ENCODE measurements at regions not wholly inside any gene's neighbourhood (a gene's known extent, or its start where the extent isn't known, plus 50 kb on each side); places are given as distances from the start of the nearest gene placed in this dataset.
A peak's percentile ranks its signal among the peaks of the same experiment; 100 is the strongest.

DNA sequence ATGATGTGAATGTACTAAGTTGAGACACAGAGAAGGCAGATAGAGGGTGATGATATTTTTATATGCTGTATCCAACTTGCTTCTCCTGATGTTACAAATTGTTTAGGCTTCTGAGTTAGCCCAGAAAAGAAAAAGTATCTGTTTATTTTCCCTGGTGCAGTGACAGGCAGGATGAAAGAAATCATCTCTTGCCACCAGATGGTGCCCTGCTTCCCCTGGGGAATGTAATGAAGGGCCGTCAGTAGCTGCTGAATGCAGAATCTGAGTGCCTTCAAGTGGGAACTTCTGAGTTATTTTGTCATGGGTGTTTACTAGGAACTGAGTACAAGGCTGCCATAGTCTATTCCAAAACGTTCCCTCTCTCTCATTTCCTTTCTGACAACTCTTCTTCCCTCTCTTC, 525.6 kb downstream of the MBD2 start:
- Mint-ChIP-seq H3K4me3 (no peak overlapping the region), H3K36me3 (ENCODE audit: low read depth) (no peaks in the 10 kb centered on the region), H3K27ac (ENCODE audit: unreplicated experiment) (no peak overlapping the region), H3K4me1 (peaks cover 4% of the 10 kb centered on the region), H3K9me3 (no peaks in the 10 kb centered on the region), H3K27me3 (ENCODE audit: low read depth) (no peaks in the 10 kb centered on the region)
- peak; percentile 29 for DNase-seq (ENCODE audit: low read depth, low spot score)
- TF ChIP-seq, protein P1, sequence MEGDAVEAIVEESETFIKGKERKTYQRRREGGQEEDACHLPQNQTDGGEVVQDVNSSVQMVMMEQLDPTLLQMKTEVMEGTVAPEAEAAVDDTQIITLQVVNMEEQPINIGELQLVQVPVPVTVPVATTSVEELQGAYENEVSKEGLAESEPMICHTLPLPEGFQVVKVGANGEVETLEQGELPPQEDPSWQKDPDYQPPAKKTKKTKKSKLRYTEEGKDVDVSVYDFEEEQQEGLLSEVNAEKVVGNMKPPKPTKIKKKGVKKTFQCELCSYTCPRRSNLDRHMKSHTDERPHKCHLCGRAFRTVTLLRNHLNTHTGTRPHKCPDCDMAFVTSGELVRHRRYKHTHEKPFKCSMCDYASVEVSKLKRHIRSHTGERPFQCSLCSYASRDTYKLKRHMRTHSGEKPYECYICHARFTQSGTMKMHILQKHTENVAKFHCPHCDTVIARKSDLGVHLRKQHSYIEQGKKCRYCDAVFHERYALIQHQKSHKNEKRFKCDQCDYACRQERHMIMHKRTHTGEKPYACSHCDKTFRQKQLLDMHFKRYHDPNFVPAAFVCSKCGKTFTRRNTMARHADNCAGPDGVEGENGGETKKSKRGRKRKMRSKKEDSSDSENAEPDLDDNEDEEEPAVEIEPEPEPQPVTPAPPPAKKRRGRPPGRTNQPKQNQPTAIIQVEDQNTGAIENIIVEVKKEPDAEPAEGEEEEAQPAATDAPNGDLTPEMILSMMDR (conservative IDR thresholded peaks at IDR 0.05) = peak; percentile 76

DNA sequence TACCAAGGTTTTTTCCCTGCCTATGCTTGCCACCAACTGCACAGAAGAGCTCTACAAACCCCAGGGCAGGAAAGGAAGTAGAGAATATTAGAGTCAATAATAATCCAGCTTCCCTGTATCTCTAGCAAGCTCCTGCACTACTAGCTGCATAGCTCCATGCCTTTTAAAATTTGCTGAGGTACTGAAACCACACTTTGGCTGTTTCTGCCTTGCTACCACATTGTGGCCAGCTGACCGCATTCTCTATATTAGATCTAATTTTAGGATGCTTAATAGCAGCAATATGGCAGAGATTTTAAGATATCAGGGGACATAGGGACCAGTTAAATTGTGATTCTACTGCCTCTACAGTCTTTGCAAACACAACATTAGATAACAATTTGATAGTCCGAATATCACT, 534.6 kb downstream of the MBD2 start:
- Mint-ChIP-seq H3K27me3 (ENCODE audit: low read depth) (no peaks in the 10 kb centered on the region), H3K4me1 (no peaks in the 10 kb centered on the region), H3K4me3 (no peak overlapping the region), H3K27ac (ENCODE audit: unreplicated experiment) (no peak overlapping the region), H3K9me3 (no peaks in the 10 kb centered on the region), H3K36me3 (ENCODE audit: low read depth) (no peaks in the 10 kb centered on the region)
- TF ChIP-seq, protein P1 (conservative IDR thresholded peaks at IDR 0.05) = no peak
- no peak for DNase-seq (ENCODE audit: low read depth, low spot score)

DNA sequence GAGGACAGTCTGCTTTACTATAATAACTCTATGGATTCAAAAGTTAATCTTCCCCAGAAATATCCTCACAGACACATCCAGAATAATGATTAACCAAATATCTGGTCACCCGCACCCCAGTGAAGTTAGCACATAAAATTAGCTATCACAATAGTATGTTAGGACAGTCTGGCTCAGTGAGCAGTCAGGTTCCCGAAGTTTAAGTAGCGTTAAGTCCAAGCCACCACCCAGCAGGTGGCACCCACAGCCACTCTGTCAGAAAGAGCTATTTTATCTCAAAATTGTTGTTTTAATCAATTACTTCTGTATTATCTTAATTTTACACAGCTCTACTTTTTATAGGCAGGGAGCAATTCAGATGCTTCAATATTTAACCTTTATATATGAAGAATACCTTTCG, 537.5 kb downstream of the MBD2 start:
- no peak overlapping the region for H3K4me3 Mint-ChIP-seq
- H3K9me3 Mint-ChIP-seq = no peaks in the 10 kb centered on the region
- H3K4me1 Mint-ChIP-seq = no peaks in the 10 kb centered on the region
- TF ChIP-seq, protein P1 (conservative IDR thresholded peaks at IDR 0.05) = no peak
- no peaks in the 10 kb centered on the region for H3K27me3 Mint-ChIP-seq (ENCODE audit: low read depth)
- H3K36me3 Mint-ChIP-seq (ENCODE audit: low read depth) = no peaks in the 10 kb centered on the region
- DNase-seq (ENCODE audit: low read depth, low spot score) = no peak
- no peak overlapping the region for H3K27ac Mint-ChIP-seq (ENCODE audit: unreplicated experiment)

DNA sequence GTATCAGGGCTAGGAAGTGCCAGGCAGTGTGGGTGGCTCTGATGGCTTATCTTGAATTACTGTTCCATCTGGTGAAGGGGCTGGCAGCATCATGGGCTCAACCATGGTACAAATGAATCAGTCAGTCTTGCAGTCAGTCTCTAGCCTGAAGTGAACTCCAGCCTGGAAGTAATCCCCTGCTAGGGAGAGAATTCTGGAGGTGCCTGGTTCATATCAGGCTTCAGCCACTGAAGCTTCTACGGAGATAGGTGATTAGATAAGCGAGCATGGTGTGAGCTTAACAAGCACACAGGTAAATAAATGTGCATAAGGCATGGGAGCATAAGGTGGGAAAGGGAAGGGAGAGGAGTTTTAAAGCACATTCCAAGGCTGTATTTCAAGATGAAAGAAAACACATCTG, 541.7 kb downstream of the MBD2 start:
- H3K4me3 Mint-ChIP-seq = no peak overlapping the region
- H3K36me3 Mint-ChIP-seq (ENCODE audit: low read depth) = no peaks in the 10 kb centered on the region
- no peaks in the 10 kb centered on the region for H3K9me3 Mint-ChIP-seq
- no peaks in the 10 kb centered on the region for H3K27me3 Mint-ChIP-seq (ENCODE audit: low read depth)
- no peak overlapping the region for H3K27ac Mint-ChIP-seq (ENCODE audit: unreplicated experiment)
- H3K4me1 Mint-ChIP-seq = no peaks in the 10 kb centered on the region
- TF ChIP-seq, protein P1 (conservative IDR thresholded peaks at IDR 0.05) = no peak
- no peak for DNase-seq (ENCODE audit: low read depth, low spot score)

- Mint-ChIP-seq H3K4me1 (no peaks in the 10 kb centered on the region), H3K9me3 (no peaks in the 10 kb centered on the region), H3K36me3 (ENCODE audit: low read depth) (no peaks in the 10 kb centered on the region), H3K27ac (ENCODE audit: unreplicated experiment) (no peak overlapping the region), H3K27me3 (ENCODE audit: low read depth) (no peaks in the 10 kb centered on the region), H3K4me3 (no peak overlapping the region)
- no peak for DNase-seq (ENCODE audit: low read depth, low spot score)
- TF ChIP-seq, protein P1 (conservative IDR thresholded peaks at IDR 0.05) = no peak
These were observed 547.0 kb downstream of the MBD2 start for GRCh38 chr18:53677480-53677879.

DNA sequence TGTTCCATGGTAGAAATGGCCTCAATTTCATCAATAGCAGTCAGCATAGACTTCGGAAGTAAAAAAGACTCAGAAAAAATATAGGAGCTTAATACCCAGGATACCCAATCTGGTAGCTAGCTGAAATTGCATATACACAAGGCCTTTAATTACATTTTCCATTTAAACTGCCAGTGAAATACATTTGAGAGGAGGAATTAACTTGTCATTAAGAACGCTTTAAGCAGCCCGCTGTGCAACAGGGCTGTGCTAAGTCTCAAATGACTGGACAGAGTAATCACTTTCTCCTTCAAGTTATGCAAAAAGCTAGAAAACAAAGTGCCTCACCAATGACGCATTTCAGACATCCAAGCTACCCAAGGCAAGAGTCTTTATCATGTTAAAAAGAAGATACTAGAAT, 558.8 kb downstream of the MBD2 start:
- Mint-ChIP-seq H3K27ac (ENCODE audit: unreplicated experiment) (no peak overlapping the region), H3K36me3 (ENCODE audit: low read depth) (peaks cover 3% of the 10 kb centered on the region), H3K27me3 (ENCODE audit: low read depth) (no peaks in the 10 kb centered on the region), H3K4me3 (no peak overlapping the region), H3K4me1 (no peaks in the 10 kb centered on the region), H3K9me3 (peaks cover 12% of the 10 kb centered on the region)
- TF ChIP-seq, protein P1 (conservative IDR thresholded peaks at IDR 0.05) = no peak
- no peak for DNase-seq (ENCODE audit: low read depth, low spot score)

Measured in neural crest cell (in vitro differentiated cells).